ENCODE measurements at regions not wholly inside any gene's neighbourhood (a gene's known extent, or its start where the extent isn't known, plus 50 kb on each side); places are given as distances from the start of the nearest gene placed in this dataset.

- H3K27me3 Mint-ChIP-seq: no peaks in the 10 kb centered on the region
- no peak for DNase-seq
- no peaks in the 10 kb centered on the region for H3K4me1 Mint-ChIP-seq (ENCODE audit: low read depth)
- H3K9me3 Mint-ChIP-seq: peaks cover 6% of the 10 kb centered on the region
- H3K4me3 Mint-ChIP-seq: no peak overlapping the region
- no peak overlapping the region for H3K27ac Mint-ChIP-seq
- H3K36me3 Mint-ChIP-seq (ENCODE audit: low read depth): no peaks in the 10 kb centered on the region
These were observed 343.1 kb downstream of the TFAP2A start for GRCh38 chr6:10071631-10072220.

DNA sequence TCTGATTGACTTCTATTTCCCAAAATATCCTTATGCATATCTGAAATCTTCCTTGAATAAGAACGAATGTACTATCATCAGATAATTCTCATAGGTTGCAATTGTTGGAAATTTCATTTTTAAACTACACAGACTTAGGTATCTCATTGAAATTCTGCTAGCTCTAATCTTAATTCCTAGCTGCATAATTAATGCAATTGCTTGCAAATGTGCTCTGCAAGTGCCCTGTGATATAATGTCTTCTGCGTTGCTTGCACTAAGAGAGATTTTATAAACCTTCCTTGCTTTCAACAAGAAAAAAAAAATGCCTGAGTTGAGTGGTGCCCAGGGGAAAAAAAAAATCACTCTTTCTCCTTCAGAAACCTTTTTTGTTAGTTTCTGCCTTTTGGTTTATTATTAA lies 354.9 kb downstream of the TFAP2A start:
- Mint-ChIP-seq H3K27ac (no peak overlapping the region), H3K27me3 (no peaks in the 10 kb centered on the region), H3K9me3 (no peaks in the 10 kb centered on the region), H3K4me3 (no peak overlapping the region), H3K36me3 (ENCODE audit: low read depth) (no peaks in the 10 kb centered on the region), H3K4me1 (ENCODE audit: low read depth) (no peaks in the 10 kb centered on the region)
- no peak for DNase-seq

- peaks cover 22% of the 10 kb centered on the region for H3K9me3 Mint-ChIP-seq
- H3K4me3 Mint-ChIP-seq: no peak overlapping the region
- H3K27ac Mint-ChIP-seq: no peak overlapping the region
- no peaks in the 10 kb centered on the region for H3K4me1 Mint-ChIP-seq (ENCODE audit: low read depth)
- no peaks in the 10 kb centered on the region for H3K36me3 Mint-ChIP-seq (ENCODE audit: low read depth)
- no peaks in the 10 kb centered on the region for H3K27me3 Mint-ChIP-seq
- DNase-seq: no peak
These were observed 360.2 kb downstream of the TFAP2A start for GRCh38 chr6:10054672-10055071.

DNA sequence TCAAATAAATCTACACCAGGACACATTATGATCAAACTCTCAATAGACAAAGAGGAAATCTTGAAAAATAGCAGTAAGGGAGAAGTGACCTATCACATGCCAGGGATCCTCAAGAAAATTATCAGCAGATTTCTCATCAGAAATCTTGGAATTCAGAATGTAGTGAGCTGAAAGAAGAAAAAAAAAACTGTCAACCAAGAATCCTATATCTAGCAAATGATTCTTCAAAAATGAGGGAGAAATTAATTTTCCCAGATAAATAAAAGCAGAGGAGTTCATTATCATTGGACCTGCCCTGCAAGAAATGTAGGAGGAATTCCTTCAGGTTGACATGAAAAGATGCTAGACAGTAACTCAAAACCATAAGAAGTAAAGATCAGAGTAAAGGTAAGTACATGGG lies 363.6 kb downstream of the TFAP2A start:
- no peaks in the 10 kb centered on the region for H3K4me1 Mint-ChIP-seq (ENCODE audit: low read depth)
- H3K36me3 Mint-ChIP-seq (ENCODE audit: low read depth): no peaks in the 10 kb centered on the region
- H3K4me3 Mint-ChIP-seq: no peak overlapping the region
- H3K27ac Mint-ChIP-seq: no peak overlapping the region
- no peaks in the 10 kb centered on the region for H3K27me3 Mint-ChIP-seq
- peaks cover 22% of the 10 kb centered on the region for H3K9me3 Mint-ChIP-seq
- no peak for DNase-seq

GRCh38 chr6:10048370-10049297 lies 366.2 kb downstream of the TFAP2A start:
- peaks cover 16% of the 10 kb centered on the region for H3K9me3 Mint-ChIP-seq
- DNase-seq: no peak
- no peaks in the 10 kb centered on the region for H3K36me3 Mint-ChIP-seq (ENCODE audit: low read depth)
- H3K27me3 Mint-ChIP-seq: no peaks in the 10 kb centered on the region
- H3K27ac Mint-ChIP-seq: no peak overlapping the region
- H3K4me1 Mint-ChIP-seq (ENCODE audit: low read depth): no peaks in the 10 kb centered on the region
- no peak overlapping the region for H3K4me3 Mint-ChIP-seq

GRCh38 chr6:10042280-10042679 lies 372.6 kb downstream of the TFAP2A start:
- H3K4me3 Mint-ChIP-seq: no peak overlapping the region
- H3K9me3 Mint-ChIP-seq: peaks cover 5% of the 10 kb centered on the region
- no peak overlapping the region for H3K27ac Mint-ChIP-seq
- H3K4me1 Mint-ChIP-seq (ENCODE audit: low read depth): no peaks in the 10 kb centered on the region
- DNase-seq: no peak
- H3K27me3 Mint-ChIP-seq: no peaks in the 10 kb centered on the region
- no peaks in the 10 kb centered on the region for H3K36me3 Mint-ChIP-seq (ENCODE audit: low read depth)

- Mint-ChIP-seq H3K9me3 (no peaks in the 10 kb centered on the region), H3K27ac (no peak overlapping the region), H3K36me3 (ENCODE audit: low read depth) (no peaks in the 10 kb centered on the region), H3K4me3 (no peak overlapping the region), H3K27me3 (no peaks in the 10 kb centered on the region), H3K4me1 (ENCODE audit: low read depth) (no peaks in the 10 kb centered on the region)
- DNase-seq: no peak
These were observed 381.5 kb downstream of the TFAP2A start for GRCh38 chr6:10033223-10033829.

DNA sequence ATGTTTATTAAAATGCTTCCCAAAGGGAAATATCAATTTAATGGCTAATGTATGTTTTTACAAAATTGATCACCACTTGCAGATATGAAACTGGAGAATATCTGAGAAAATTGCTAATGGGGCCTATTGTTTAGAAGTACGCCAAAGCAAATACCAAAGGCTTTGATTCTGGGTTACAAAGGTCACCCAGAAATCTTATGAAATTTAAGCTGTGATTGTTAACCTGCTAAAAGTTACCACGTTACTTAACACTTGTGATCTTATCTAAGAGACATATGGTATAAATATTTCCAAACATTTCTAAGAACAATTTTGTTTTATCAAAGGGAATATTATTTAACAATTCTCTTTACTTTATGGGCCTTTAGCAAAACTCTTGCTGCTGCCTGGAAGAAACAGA lies 383.3 kb downstream of the TFAP2A start:
- Mint-ChIP-seq H3K4me1 (ENCODE audit: low read depth) (no peaks in the 10 kb centered on the region), H3K27me3 (no peaks in the 10 kb centered on the region), H3K4me3 (no peak overlapping the region), H3K27ac (no peak overlapping the region), H3K36me3 (ENCODE audit: low read depth) (no peaks in the 10 kb centered on the region), H3K9me3 (no peaks in the 10 kb centered on the region)
- DNase-seq: no peak

- no peak overlapping the region for H3K4me3 Mint-ChIP-seq
- no peaks in the 10 kb centered on the region for H3K9me3 Mint-ChIP-seq
- H3K36me3 Mint-ChIP-seq (ENCODE audit: low read depth): no peaks in the 10 kb centered on the region
- no peaks in the 10 kb centered on the region for H3K4me1 Mint-ChIP-seq (ENCODE audit: low read depth)
- no peak overlapping the region for H3K27ac Mint-ChIP-seq
- H3K27me3 Mint-ChIP-seq: no peaks in the 10 kb centered on the region
- no peak for DNase-seq
These were observed 383.8 kb downstream of the TFAP2A start for GRCh38 chr6:10030942-10031537.

- Mint-ChIP-seq H3K4me1 (ENCODE audit: low read depth) (no peaks in the 10 kb centered on the region), H3K9me3 (no peaks in the 10 kb centered on the region), H3K27ac (no peak overlapping the region), H3K36me3 (ENCODE audit: low read depth) (no peaks in the 10 kb centered on the region), H3K4me3 (no peak overlapping the region), H3K27me3 (no peaks in the 10 kb centered on the region)
- no peak for DNase-seq
These were observed 386.7 kb downstream of the TFAP2A start for GRCh38 chr6:10028222-10028621.

DNA sequence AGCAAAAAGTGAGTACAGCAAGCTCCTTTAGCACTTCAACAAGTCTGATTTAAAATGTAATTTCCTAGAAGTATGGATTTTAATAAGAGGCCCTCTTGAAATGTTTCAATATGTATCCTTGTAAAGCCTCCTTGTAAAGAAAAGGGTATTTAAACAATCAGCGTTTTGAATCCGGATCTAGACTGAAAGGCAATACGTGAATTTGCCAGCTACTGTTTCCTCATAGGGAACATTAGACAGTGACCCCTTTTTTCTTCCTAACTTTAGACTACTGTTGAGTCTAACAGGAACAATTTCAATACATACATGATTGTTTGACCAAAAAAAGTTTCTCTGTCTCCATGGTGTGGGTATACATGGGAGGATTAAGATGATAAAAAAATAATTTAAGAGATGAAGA lies 395.0 kb downstream of the TFAP2A start:
- no peak for DNase-seq
- no peak overlapping the region for H3K27ac Mint-ChIP-seq
- no peaks in the 10 kb centered on the region for H3K4me1 Mint-ChIP-seq (ENCODE audit: low read depth)
- no peaks in the 10 kb centered on the region for H3K27me3 Mint-ChIP-seq
- no peaks in the 10 kb centered on the region for H3K36me3 Mint-ChIP-seq (ENCODE audit: low read depth)
- H3K4me3 Mint-ChIP-seq: no peak overlapping the region
- no peaks in the 10 kb centered on the region for H3K9me3 Mint-ChIP-seq

GRCh38 chr6:10014557-10014956 lies 400.3 kb downstream of the TFAP2A start:
- H3K27ac Mint-ChIP-seq: no peak overlapping the region
- no peaks in the 10 kb centered on the region for H3K27me3 Mint-ChIP-seq
- no peaks in the 10 kb centered on the region for H3K36me3 Mint-ChIP-seq (ENCODE audit: low read depth)
- no peak for DNase-seq
- peaks cover 4% of the 10 kb centered on the region for H3K9me3 Mint-ChIP-seq
- no peak overlapping the region for H3K4me3 Mint-ChIP-seq
- H3K4me1 Mint-ChIP-seq (ENCODE audit: low read depth): no peaks in the 10 kb centered on the region

GRCh38 chr6:10000551-10000950 lies 414.3 kb downstream of the TFAP2A start:
- DNase-seq: no peak
- no peak overlapping the region for H3K4me3 Mint-ChIP-seq
- no peaks in the 10 kb centered on the region for H3K27me3 Mint-ChIP-seq
- no peaks in the 10 kb centered on the region for H3K9me3 Mint-ChIP-seq
- no peak overlapping the region for H3K27ac Mint-ChIP-seq
- no peaks in the 10 kb centered on the region for H3K36me3 Mint-ChIP-seq (ENCODE audit: low read depth)
- no peaks in the 10 kb centered on the region for H3K4me1 Mint-ChIP-seq (ENCODE audit: low read depth)

GRCh38 chr6:9999796-10000195 lies 415.1 kb downstream of the TFAP2A start:
- no peaks in the 10 kb centered on the region for H3K36me3 Mint-ChIP-seq (ENCODE audit: low read depth)
- DNase-seq: no peak
- no peak overlapping the region for H3K4me3 Mint-ChIP-seq

GRCh38 chr6:9986273-9986672 lies 428.6 kb downstream of the TFAP2A start:
- Mint-ChIP-seq H3K9me3 (peaks cover 3% of the 10 kb centered on the region), H3K4me1 (ENCODE audit: low read depth) (no peaks in the 10 kb centered on the region), H3K27me3 (no peaks in the 10 kb centered on the region), H3K36me3 (ENCODE audit: low read depth) (no peaks in the 10 kb centered on the region), H3K4me3 (no peak overlapping the region), H3K27ac (no peak overlapping the region)
- DNase-seq: no peak

More at GRCh38 chr6:9999796-10000195, 415.1 kb downstream of the TFAP2A start:
- Mint-ChIP-seq H3K27ac (no peak overlapping the region), H3K9me3 (no peaks in the 10 kb centered on the region), H3K27me3 (no peaks in the 10 kb centered on the region), H3K4me1 (ENCODE audit: low read depth) (no peaks in the 10 kb centered on the region)

All from activated T-cell treated with anti-CD3 and anti-CD28 coated beads, Interleukin-2, amount 50 U/mL, for 24 hours (primary cell).